GM12873 (cell line): ENCODE measurements at regions not wholly inside any gene's neighbourhood (a gene's known extent, or its start where the extent isn't known, plus 50 kb on each side); places are given as distances from the start of the nearest gene placed in this dataset.

Source experiments
- TF ChIP-seq, protein P1 (sequence below): IDR thresholded peaks from 2 replicates; pipeline ENCODE4 v1.5.1; 2012; ENCODE audit warnings: low read depth, mild to moderate bottlenecking, moderate library complexity, low read length, control low read depth; ENCODE audit not compliant: insufficient read depth; ENCODE audit errors: missing control alignments

DNA sequence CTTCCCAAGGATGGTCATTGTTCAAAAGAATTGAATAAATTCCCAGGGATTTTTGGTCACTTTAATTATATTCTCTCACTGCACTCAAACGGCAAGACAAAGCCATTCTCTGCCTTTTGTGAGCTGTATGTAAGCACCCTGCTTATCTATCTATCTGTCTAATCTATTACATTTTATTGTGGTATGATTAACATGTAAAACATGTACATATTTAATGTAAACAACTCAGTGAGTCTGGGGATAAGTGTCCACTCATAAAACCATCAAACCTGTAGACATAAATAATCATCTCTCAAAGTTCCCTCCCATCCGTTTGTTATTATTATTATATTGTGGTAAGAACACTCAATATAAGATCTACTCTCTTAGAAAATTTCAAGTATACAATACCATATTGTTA lies 167.1 kb downstream of the CAND1 start:
- TF ChIP-seq, protein P1, sequence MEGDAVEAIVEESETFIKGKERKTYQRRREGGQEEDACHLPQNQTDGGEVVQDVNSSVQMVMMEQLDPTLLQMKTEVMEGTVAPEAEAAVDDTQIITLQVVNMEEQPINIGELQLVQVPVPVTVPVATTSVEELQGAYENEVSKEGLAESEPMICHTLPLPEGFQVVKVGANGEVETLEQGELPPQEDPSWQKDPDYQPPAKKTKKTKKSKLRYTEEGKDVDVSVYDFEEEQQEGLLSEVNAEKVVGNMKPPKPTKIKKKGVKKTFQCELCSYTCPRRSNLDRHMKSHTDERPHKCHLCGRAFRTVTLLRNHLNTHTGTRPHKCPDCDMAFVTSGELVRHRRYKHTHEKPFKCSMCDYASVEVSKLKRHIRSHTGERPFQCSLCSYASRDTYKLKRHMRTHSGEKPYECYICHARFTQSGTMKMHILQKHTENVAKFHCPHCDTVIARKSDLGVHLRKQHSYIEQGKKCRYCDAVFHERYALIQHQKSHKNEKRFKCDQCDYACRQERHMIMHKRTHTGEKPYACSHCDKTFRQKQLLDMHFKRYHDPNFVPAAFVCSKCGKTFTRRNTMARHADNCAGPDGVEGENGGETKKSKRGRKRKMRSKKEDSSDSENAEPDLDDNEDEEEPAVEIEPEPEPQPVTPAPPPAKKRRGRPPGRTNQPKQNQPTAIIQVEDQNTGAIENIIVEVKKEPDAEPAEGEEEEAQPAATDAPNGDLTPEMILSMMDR = no peak

DNA sequence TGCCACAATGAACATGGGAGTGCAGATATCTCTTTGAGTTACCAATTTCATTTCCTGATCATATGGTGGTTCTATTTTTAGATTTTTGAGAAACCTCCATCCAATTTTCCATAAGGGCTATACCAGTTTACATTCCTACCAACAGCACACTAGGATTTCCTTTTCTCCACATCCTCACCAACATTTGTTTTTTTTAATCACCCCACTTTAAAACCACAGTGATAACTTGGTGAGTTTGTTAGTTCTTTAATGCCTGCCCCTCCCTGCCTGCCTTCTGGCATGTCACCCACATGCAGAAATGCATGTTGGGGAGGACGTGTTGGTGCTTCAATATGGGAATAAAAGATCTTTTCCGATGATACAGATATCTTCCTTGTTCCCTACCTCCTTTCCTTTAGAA lies 167.9 kb downstream of the CAND1 start:
- TF ChIP-seq, protein P1 = no peak

GRCh38 chr12:67439611-67440010 lies 170.5 kb downstream of the CAND1 start:
- TF ChIP-seq, protein P1 = no peak

DNA sequence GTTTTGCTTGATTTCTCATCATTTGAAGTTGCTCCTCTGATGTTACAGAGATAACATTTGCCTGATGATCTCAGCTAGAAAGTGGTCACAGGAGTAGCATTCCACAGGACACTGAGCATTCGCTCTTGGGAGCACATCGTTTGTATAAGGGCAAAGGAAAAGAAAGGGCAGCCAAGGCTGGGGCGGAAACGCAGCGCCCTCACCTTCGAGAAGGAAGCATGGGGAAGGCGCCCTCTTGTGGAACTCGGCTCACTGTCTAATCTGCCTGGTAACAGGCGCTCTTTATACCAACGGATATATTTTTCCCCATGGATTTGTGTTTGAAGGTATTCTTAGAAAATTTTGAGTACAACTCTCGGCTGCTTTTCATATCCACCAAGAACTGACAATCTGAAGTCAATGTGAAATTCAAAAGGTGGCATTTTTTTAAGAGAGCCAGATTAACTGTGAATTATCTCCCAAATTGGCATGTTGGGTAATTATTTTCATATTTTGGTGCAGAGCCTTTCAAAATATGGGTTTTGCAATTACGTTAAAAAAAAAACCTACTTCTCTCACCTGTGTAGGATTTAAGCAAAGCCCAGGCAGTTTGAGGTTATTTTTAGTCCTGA lies 172.7 kb downstream of the CAND1 start:
- TF ChIP-seq, protein P1 = peak; percentile 81

GRCh38 chr12:67442347-67442841 lies 173.2 kb downstream of the CAND1 start:
- TF ChIP-seq, protein P1 = no peak

- TF ChIP-seq, protein P1 = no peak
Measured at GRCh38 chr12:67442896-67443295, 173.7 kb downstream of the CAND1 start.

DNA sequence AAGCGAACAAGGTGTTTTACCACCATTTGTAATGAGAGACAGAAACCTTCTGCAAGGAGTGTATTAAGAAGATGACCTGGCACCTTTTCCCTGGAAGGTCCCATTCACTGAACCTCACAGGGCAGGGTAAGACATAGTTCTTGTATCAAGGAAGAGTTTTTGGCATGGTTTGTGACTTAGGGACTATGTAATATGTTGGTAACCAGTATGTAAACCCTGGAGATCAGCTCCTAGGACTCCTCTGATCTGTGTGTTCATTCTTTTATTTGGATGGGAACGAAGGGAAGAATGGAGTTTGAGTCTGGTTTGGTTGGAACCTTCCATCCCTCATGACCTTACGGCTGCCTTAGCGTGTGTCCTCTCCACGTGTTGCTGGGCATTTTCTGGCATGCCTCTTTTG lies 175.4 kb downstream of the CAND1 start:
- TF ChIP-seq, protein P1 = no peak

- TF ChIP-seq, protein P1 = no peak
Measured at GRCh38 chr12:67446716-67447115, 177.6 kb downstream of the CAND1 start.
